HG03521 (cell line): ENCODE measurements at regions not wholly inside any gene's neighbourhood (a gene's known extent, or its start where the extent isn't known, plus 50 kb on each side); places are given as distances from the start of the nearest gene placed in this dataset.
"Not testable (repeated sequence)": the region's sequence is repeated elsewhere in the genome, so short reads cannot be mapped to it uniquely, and the experiment has no call there.

ENCODE experiments used
- ATAC-seq: cut with Tn5 transposase; IDR thresholded peaks from one replicate; pipeline ENCODE4 v1.9.1; 2021; ENCODE audit warnings: mild to moderate bottlenecking, moderate library complexity; ENCODE audit not compliant: unreplicated experiment

DNA sequence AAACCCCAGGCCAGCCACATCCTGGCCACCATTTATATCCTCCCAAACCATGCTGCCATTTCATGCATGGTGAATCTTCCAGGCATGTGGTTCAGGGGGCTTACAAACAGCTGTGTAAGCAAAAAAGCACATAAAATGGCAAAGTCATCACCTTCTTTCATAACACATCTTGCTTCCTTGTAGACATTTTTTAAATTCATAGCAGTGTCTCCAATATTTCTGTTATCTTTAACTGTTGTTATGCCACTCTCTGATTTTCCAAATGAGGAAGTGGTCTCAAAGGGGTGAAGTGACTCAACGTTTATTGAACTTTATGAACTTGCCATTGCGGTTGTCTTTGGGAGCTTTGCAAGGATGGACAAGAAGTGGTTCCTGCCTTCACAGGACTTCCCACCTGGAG is 264.4 kb downstream of the MEX3B start:
- no peak for ATAC-seq

DNA sequence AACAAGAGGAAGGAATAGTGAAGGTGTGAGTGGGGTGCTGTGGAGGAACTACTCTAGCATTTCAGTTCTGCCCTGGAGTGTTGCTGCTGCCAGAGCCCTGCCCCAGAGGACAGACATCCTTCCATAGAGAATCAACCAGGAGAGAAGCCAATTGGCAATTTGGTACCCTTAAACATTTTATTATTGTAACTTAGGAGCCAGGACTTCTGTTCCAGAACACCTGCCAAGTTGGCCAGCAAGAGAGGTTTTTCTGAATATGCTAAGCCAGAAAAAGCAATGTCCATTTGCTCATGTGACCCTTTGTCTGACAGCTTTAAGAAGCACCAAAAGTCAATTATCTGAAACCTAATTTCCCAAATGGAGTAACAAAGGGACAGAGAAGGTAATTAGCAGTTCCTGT is 264.9 kb downstream of the MEX3B start:
- no peak for ATAC-seq

DNA sequence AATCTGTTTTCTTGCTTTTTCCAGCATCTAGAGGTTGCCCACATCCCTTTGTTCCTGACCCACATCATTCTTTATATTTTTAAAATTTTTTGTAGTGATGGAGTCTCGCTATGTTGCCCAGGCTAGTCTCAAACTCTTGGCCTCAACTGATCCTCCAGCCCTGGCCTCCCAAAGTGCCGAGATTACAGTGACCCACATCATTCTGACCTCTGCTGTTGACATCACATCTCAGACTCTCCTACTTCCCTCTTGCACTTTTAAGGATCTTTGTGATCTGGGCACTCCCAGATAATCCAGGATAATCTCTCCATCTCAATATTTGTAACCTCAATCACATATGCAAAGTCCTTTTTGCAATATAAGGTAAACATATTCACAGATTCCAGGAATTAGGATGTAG is 266.6 kb downstream of the MEX3B start:
- no peak for ATAC-seq

DNA sequence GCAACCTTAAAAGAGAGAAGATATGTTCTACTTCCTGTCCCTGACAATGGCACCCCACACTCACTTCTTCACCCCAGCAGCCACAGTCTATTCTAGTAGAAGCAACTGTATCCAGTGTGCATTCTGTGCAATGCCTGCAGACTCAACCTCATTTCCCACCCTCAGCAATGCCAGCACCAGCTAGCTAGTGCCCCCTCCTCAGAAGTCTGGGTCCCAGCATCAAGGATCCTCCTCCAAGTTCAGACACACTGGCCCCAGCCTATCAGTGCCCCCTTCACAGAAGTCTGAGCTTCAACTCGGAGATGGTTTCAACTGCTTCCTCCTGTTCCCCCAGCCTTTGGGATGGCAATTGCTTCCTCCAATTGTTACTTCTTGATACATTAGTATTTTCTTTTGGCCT is 268.3 kb downstream of the MEX3B start:
- ATAC-seq = no peak

DNA sequence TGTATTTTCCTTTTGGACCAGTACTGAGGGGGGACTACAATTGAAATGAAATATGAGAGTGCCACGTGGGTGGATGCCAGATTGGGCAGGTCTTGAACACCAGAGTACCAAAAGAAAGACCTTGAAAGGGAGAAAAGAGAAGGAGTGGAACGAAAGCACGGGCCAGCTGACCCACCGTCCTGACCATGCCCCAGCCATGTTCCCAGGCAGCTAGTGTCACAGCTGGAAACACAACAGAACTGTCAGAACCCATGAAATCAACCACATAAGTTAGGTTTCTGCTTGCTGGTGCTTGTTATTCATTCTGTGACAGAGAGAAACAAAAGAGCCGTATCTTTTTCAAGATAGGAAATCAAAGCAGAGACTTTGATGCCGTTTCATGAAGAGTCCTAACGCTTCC is 268.8 kb downstream of the MEX3B start:
- ATAC-seq = no peak

DNA sequence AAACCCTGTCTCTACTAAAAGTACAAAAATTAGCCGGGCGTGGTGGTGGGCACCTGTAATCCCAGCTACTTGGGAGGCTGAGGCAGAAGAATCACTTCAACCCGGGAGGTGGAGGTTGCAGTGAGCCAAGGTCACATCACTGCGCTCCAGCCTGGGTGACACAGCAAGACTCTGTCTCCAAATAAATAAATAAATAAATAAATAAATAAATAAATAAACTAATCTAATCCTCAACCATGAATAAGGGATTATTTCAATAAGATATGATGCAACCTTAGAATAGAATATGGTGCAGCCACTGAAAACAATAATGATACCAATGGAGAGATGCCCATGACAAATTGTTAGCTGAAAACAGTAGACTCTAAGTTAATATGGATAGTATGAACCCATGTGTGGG is 270.0 kb downstream of the MEX3B start:
- ATAC-seq = not testable (repeated sequence)

DNA sequence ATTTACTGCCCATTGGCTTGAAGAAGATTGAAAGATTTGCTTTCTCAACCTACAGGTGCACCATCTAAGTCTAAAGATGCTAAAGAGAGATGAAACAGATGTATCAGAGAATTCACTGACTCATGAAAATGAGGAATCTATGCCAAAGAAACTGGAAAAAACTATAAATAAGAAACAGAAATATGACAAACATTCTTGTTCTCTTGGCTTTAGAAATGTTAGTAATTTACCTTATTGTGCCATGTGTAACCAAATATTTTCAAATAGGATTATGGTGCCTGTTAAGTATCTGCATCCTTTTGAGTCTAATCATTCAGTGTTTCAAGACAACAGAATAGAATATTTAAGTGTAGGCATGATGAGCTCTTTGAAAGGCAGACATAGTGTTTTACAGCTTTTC is 271.5 kb downstream of the MEX3B start:
- no peak for ATAC-seq

DNA sequence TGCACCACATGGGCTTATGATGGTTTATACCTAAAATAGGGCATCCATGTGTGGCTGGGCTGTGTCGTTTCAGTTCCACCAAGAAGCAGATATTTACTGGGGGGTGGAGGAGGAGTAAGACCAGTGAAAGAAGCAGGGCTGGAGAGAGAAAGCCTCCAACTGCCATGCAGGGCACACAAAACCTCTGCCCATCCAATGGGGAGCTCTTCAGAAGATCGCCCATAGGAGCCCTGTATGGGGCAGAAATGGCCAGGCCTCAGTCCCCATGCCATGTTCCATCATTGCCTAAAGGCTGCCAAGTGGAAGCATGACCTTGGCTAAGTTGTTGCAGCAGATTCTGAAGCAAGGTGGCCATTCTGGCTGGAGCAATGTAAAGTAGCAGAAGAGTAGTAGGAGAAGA is 277.0 kb downstream of the MEX3B start:
- ATAC-seq = no peak

DNA sequence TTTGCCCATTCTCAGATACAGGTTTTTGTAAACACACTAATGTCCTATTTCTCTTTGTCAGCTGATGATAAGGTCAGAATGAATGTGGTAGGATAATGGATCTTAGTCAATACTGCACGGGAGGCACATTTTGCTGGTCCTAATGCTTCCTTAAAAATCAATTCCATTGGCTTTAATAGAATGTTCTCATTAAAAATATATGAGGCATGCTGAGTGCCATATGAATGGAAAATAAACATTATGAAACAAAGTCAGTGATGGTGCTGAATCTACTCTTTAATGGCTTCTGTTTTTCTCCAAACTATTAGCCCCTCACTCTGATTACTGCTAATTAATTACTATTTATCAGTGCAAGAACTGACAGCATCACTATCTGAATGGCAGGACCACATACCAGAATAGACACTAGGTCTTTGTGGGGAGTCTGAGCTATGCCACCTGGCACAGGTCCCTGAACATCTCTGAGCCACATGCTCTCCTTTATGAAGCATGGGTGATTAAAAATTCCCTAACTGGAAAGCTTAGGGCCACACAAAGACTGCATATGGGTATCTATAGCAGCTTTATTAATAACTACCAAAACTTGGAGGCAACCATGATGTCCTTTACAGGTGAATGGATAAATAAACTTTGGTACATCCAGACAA is 278.9 kb downstream of the MEX3B start:
- no peak for ATAC-seq

DNA sequence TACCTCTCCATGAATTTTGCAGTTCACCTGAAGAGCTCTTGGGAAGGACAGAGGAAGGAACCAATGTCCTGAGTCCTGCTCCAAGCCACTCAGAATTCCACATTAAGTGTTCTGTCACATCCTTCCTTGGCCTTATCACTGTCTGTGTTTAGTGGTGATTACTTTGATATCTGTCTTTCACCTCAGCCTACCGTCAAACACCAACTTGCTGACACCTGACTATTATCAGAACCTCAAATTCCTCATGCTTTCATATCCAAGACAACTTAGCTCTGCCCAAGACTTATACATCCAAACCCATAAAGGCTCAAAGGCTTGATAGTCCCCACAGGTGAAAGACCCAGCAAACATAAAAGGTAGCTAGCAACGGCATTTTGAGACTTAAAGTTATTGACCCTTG is 280.0 kb downstream of the MEX3B start:
- ATAC-seq = no peak

DNA sequence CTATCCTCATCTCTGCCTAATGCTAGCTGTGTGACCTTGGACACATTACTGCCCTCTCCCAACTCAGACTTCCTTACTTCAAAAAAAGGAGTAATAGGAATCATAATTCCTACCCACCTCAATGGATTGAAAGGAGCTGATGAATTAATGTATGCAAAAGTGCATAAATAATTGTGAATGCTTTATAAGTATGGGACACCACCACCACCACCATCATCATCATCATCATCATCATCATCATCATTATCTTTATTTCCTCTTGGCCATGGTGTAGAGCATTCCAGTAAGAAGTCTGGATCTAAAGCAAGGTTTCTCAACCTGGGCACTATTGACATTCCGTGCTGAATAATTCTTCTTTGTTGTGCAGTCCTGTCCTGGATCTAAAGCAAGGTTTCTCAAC is 282.5 kb downstream of the MEX3B start:
- ATAC-seq = no peak

DNA sequence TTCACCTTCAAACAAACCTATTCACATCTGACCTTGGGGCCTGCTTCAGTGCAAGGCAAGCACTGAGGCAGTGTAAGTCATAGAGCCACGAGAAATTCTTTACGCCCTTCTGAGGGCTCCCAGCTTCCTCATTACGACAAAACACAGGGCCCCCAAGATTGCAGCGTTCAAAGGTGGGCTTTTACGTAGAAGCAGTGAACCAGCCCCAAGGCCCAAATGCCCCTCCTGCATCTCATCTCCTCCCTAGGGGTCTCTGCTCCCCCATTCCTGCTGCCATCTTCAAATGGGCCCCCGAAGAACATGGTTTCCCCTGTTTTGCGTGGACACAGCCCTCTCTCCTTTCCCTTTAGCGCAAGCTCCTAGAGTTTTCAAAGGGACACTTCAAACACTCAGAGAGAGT is 285.1 kb downstream of the MEX3B start:
- ATAC-seq = no peak

DNA sequence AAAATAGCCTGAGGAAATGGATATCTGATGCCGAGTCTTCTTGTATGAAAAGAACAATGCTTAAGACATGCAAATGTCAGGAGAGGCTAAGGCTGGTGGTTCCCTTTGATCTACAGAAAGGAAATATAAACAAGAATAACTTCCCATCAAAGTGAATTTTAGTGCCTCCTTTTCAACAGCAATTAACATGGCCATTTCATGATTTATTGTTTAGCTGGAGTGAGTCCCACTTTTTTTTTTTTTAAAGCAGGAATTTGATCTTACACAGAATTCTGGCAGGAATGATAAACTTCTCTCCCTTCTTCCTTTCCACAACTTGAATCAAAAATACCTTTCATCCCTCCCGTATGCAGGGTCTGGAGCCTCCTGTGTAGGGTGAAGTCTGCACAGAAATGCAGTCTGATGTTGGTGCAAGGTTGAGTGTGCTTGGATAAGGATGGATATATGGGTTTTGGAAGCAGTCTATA is 287.0 kb downstream of the MEX3B start:
- no peak for ATAC-seq

DNA sequence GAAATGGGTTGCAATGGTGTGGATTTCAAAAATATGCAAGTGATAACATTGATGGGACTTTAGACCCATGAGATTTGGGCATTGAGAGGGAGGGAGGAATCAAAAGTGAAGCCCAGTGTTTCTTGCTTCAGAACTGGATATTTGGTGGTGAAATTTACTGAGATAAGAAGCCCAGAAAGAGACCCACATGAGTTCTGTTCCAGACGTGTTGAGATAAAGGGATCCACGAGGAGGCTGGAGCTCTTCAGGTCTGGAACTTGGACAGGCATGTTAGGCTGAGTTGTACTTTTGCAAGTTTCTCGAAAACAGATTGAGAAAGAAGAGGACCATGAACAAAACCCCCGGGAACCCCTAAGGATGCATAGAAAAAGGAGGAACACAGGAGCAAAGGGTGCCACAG is 290.2 kb downstream of the MEX3B start:
- no peak for ATAC-seq

DNA sequence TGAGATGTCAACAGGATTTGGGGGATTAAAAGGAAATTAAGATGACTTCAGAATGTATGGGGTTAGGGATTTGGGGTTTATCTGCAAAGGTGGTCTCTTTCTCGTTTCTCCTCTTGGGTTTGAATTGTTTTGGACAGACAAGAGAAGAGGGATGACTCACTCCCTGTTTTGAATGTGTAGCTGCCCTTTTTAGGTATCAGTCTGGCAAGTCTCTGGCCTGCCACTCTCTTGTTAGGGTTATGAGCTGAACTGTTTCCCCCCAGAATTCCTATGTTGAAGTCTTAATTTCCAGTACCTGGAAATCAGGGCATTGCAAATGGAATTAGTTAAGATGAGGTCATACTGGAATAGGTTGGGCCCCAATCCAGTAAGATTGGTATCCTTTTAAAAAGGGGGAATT is 291.7 kb downstream of the MEX3B start:
- no peak for ATAC-seq

DNA sequence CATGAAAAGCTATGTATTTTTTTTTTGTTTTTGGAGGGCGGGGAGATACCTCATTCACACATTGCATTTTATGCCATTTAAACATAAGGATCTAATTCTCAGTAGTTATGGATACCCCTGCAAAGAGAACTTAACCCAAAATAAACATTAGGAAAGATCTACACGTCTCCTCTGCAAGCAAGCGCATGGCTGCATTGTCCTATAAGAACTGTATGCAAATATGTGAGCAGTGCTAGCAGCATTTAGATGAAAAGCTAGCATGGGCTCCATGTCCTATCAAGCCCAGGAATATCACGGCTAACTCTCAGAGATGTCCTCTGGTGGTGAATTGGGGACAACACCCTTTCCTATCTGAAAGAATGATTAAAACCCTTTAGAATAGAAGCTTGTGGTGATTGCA is 292.8 kb downstream of the MEX3B start:
- ATAC-seq = no peak

DNA sequence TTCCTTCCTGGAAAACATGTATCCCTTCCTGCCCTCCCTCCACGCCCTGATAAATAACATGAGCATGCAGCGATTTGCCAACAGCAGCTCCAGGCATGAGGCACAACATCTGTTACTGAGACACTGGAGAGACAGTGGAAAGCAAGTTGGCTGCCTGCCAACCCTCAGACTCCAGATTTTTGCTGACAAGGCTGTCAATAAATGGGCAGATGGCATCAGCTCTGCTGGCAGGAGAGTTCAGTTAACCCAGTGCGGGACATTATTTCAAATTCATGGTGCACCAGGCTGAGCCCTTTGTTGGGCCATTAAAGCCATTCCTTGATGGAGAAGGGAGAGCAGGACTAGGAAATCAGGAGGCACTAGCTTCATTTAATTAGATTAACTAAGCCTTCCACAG is 293.3 kb downstream of the MEX3B start:
- ATAC-seq = no peak

DNA sequence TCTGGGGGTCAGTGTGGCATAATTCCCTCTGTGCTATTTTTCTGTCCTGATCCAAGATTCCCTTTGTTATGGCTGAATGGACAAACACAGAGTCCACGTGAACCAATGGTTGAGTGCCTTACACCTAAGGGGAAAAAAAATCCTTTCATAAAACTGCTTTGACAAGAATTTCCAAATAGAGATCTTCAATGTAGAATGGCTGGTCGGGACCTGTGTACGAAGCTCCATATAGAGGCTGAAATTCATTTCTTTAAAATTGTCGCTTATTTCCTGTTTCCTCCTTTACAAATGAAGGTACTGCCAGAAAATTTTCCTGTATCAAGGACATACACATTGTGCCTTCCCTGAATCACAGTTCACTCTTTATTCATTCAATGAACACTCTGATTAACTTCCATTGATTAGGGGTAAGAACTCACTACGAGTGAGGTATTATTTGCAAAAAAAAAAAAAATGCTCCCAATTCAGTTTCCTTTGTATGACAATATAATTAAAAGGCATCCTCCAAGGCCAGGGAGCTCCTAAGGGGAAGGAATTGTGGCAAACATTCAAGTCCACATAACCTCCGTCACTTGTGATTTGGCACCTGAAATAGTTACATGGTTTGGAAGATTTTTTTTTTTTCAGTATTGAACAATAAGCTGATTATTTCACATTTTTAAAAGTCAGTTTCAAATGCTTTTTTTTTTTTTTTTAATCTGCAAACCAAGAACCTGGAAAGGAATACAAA is 293.8 kb downstream of the MEX3B start:
- ATAC-seq = no peak

DNA sequence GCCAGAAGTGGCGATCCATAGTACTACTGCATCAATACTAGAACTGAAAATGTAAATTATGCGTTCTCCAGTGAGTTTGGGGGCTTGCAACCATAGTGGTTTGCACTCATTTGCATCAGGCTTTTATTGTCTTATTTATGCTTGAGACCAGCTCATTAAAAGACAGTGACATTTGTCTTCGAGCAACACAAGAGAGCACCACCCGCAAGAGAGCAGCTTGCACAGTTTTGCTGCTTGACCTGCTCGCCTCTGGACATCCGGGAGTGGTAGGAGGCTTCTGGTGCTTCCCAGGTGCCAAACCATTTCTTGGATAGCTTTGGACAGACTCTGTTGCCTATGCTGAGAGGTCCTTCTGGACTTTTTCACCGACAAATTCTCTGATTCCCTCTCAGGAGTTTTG is 294.6 kb downstream of the MEX3B start:
- ATAC-seq = no peak

DNA sequence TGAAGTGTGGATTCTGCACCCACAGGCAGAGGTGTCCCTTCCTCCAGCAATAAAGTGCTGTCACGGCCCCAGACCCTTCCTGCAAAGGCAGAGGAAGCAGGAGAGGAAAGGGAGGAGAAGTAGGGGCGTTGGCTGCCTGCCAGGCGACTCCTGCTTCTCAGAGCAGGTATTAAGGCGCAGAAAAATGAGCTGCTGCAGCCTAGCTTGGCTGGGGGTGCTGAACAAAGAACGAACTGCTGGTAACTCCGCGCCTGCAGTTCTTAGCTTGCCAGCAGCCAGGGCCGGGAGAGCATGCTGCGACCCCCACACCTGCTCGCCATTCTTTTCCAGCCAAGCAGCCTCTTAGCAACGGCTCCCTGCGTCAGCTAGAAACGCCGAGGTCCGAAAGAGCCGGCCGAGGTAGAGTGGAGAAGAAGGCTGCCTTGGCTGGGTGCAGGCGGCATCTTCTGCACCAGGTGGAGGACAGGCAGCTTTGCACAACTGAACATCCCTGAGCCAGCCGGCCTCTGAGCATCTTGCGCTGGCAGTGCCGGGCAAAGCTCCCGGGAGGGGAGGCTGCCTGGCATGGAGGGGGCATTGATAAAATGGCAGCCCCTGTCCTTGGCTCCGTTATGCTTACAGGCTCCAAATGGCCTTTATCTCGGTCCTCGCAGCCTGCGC is 296.0 kb downstream of the MEX3B start:
- no peak for ATAC-seq

DNA sequence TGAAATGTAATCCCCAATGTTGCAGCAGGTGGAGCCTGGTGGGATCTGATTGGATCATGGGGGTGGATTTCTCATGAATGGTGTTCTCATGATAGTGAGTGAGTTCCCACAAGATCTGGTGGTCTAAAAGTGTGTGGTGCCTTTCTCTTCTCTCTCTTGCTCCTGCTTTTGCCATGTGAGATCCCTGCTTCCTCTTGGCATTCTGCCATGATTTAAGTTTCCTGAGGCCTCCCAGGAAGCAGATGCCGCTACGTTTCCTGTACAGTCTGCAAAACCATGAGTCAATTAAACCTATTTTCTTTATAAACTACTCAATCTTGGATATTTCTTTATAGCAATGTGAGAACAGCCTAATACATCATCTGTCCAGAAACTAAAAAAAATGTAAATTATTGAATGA is 298.3 kb downstream of the MEX3B start:
- ATAC-seq = no peak

DNA sequence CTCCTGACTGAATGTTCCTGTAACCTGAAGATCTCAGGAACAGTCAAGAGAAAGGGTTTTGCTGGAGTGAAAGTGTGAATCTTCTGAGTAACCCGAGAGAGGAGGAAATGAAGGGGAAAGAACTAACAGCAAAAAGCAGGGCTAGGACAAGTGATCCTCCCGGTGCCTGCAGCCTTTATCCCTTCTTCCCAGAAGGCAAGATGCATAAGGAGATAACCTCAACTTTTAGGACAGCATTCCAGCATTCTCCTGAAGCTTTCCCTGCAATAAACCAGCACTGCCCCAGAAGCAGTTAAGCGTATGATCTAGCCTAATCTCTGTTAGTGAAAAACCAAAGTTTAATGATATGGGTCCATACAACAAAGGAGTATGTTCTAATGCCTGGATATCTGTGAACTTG is 298.8 kb downstream of the MEX3B start:
- no peak for ATAC-seq
